Fibroblast of lung (primary cell): ENCODE measurements at regions not wholly inside any gene's neighbourhood (a gene's known extent, or its start where the extent isn't known, plus 50 kb on each side); places are given as distances from the start of the nearest gene placed in this dataset.

Source experiments
- CTCF ChIP-seq, 2 donors: IDR thresholded peaks in 1 of 2; conservative IDR thresholded peaks in 1 of 2; 1 replicate in 1 of 2; 2 replicates in 1 of 2; pipeline ENCODE4 v1.5.1; 2011 to 2012; ENCODE audit warnings: low read length in 2 of 2, control low read depth in 1 of 2, inconsistent platforms in 1 of 2, low read depth in 1 of 2, mild to moderate bottlenecking in 1 of 2
- EZH2 ChIP-seq: IDR thresholded peaks from 2 replicates; pipeline ENCODE4 v1.5.1; 2012; ENCODE audit warnings: low read length, control low read depth, mild to moderate bottlenecking; ENCODE audit errors: missing control alignments

GRCh38 chr5:173441053-173441628, 112.9 kb upstream of the STC2 start:
- TF ChIP-seq CTCF (conservative IDR thresholded peaks at IDR 0.05 in 1 of 2, IDR thresholded peaks at IDR 0.05 in 1 of 2; ENCODE audit: low read depth in 1 of 2, low read length in 2 of 2), result no peak
- no peak for TF ChIP-seq EZH2
